ENCODE measurements at regions not wholly inside any gene's neighbourhood (a gene's known extent, or its start where the extent isn't known, plus 50 kb on each side); places are given as distances from the start of the nearest gene placed in this dataset.
A peak's percentile ranks its signal among the peaks of the same experiment; 100 is the strongest.

DNA sequence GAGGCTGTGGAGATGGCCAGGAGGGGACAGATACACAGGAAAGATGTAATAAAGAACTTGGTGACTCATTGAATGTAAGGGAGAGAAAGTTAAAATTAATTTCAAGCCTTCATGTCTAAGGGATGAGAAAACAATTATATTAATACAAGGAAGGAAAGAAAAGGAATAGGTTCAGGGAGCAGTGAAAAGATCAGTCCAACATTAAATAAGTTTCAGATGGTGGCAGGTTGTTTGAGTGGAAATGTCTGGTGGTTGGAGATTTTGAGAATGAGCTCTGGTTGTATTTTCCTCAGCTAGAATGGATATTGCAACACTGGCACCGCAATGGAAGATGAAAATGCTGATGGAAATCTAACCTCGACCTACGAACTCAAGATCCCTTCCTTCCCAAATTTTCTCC, 304.3 kb downstream of the COL12A1 start:
- no peak for DNase-seq
- H3K27ac ChIP-seq = no peak overlapping the region
- no peaks in the 10 kb centered on the region for H3K9me3 ChIP-seq (replicated peaks in 1 of 3)
- no peak overlapping the region for H3K4me3 ChIP-seq
- no peaks in the 10 kb centered on the region for H3K4me1 ChIP-seq (replicated peaks in 1 of 2)
- no peaks in the 10 kb centered on the region for H3K27me3 ChIP-seq
- no peaks in the 10 kb centered on the region for H3K36me3 ChIP-seq (replicated peaks in 1 of 2)
- intact Hi-C loops (cut with DNase I) = loop anchor here in 1 of 2 donors (5.0 kb wide), 1 partner anchor 929 kb away; no protein-coding TSS in a partner anchor
- TF ChIP-seq POLR2A (IDR thresholded peaks at IDR 0.05) = no peak
- TF ChIP-seq, protein P1, sequence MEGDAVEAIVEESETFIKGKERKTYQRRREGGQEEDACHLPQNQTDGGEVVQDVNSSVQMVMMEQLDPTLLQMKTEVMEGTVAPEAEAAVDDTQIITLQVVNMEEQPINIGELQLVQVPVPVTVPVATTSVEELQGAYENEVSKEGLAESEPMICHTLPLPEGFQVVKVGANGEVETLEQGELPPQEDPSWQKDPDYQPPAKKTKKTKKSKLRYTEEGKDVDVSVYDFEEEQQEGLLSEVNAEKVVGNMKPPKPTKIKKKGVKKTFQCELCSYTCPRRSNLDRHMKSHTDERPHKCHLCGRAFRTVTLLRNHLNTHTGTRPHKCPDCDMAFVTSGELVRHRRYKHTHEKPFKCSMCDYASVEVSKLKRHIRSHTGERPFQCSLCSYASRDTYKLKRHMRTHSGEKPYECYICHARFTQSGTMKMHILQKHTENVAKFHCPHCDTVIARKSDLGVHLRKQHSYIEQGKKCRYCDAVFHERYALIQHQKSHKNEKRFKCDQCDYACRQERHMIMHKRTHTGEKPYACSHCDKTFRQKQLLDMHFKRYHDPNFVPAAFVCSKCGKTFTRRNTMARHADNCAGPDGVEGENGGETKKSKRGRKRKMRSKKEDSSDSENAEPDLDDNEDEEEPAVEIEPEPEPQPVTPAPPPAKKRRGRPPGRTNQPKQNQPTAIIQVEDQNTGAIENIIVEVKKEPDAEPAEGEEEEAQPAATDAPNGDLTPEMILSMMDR (IDR thresholded peaks at IDR 0.05) = no peak
- WGBS, 4 donors = 67 to 85% (median 70%) methylated on average over 3 of the region's 3 CpGs

DNA sequence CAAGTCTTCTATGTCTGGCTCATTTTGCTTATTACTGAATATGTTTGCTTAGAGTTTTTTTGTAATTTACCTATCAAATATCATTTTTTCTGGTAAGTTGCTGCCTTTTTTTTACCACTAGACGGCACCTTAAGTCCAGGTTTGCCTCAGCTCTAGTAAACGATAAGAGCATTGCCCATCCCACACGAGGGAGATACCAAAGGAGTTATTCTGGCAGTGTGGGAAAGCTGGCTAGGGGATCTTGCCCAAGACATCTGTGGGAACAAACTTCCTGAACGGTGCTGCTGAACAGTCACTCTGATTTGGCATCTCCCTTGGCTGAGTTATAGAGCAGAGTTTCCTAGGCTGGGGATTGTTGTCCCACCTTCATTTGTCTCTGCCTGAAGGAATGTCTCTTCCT, 306.4 kb downstream of the COL12A1 start:
- Histone ChIP-seq H3K36me3 (replicated peaks in 1 of 2) (no peaks in the 10 kb centered on the region), H3K4me3 (no peak overlapping the region), H3K27ac (no peak overlapping the region), H3K9me3 (replicated peaks in 1 of 3) (no peaks in the 10 kb centered on the region), H3K27me3 (no peaks in the 10 kb centered on the region), H3K4me1 (replicated peaks in 1 of 2) (no peaks in the 10 kb centered on the region)
- WGBS, 4 donors = 56 to 74% (median 69%) methylated on average over 3 to 4 of the region's 4 CpGs
- intact Hi-C loops (cut with DNase I) = no loop called here
- no peak for DNase-seq
- no peak for TF ChIP-seq POLR2A (IDR thresholded peaks at IDR 0.05)
- TF ChIP-seq, protein P1 (IDR thresholded peaks at IDR 0.05) = no peak

DNA sequence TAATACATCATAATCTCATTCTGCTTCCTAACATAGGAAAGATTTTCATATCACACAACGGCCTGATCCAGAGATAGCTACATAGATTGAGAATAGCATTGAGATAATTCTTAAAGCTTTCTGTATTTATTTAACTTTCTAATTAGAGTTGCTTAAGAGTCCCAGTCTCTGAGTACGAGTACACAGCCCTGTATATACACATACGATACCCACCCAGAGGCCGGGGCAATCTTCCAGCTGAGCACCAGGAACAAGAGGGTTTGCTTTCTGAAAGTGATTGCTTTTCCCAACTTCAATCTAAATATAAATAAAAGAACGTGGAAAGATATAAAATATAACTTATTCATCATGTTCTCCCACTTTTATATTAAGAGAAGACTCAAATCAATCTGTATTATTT, 313.8 kb downstream of the COL12A1 start:
- intact Hi-C loops (cut with DNase I) = no loop called here
- no peak overlapping the region for H3K27ac ChIP-seq
- H3K27me3 ChIP-seq = no peaks in the 10 kb centered on the region
- no peak overlapping the region for H3K4me3 ChIP-seq
- H3K4me1 ChIP-seq (replicated peaks in 1 of 2) = no peaks in the 10 kb centered on the region
- 58 to 66% (median 63%) methylated on average over 5 of the region's 5 CpGs for WGBS, 4 donors
- no peak for DNase-seq
- H3K36me3 ChIP-seq (replicated peaks in 1 of 2) = no peaks in the 10 kb centered on the region
- H3K9me3 ChIP-seq (replicated peaks in 1 of 3) = no peaks in the 10 kb centered on the region
- TF ChIP-seq, protein P1 (IDR thresholded peaks at IDR 0.05) = no peak
- TF ChIP-seq POLR2A (IDR thresholded peaks at IDR 0.05) = no peak

DNA sequence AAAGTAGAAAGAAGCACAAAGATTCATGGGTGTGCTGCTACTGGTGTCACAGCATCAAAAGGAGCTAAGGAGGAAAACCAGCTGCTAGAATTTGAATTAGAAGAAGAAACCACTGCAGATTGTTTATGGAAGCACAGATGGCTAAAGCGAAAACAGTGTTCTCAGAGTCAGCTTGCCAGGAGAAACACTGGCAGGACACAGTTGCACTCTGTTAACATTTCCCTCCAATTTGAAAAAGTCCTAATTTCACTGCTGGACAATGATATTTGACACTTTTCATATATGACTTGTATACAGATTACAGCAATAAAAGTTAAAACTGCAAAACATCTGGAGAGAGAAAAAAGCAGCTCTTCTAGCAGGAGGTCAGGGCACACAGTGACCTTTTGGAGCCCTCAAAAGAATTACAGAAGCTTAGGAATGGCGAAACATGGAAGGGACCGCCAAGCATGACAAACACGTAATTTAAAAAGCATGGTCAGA, 314.5 kb downstream of the COL12A1 start:
- no peaks in the 10 kb centered on the region for H3K4me1 ChIP-seq (replicated peaks in 1 of 2)
- H3K9me3 ChIP-seq (replicated peaks in 1 of 3) = no peaks in the 10 kb centered on the region
- H3K4me3 ChIP-seq = no peak overlapping the region
- no peak overlapping the region for H3K27ac ChIP-seq
- TF ChIP-seq, protein P1 (IDR thresholded peaks at IDR 0.05) = no peak
- TF ChIP-seq POLR2A (IDR thresholded peaks at IDR 0.05) = no peak
- H3K36me3 ChIP-seq (replicated peaks in 1 of 2) = no peaks in the 10 kb centered on the region
- no peaks in the 10 kb centered on the region for H3K27me3 ChIP-seq
- intact Hi-C loops (cut with DNase I) = no loop called here
- peak in 3 of 7 donors; percentile 9 to 27 (median 13) for DNase-seq
- WGBS, 4 donors = 54 to 71% (median 67%) methylated on average over 4 of the region's 4 CpGs
